HG02870 (cell line): ENCODE measurements at regions not wholly inside any gene's neighbourhood (a gene's known extent, or its start where the extent isn't known, plus 50 kb on each side); places are given as distances from the start of the nearest gene placed in this dataset.
"Not testable (repeated sequence)": the region's sequence is repeated elsewhere in the genome, so short reads cannot be mapped to it uniquely, and the experiment has no call there.

Experiments used
- ATAC-seq: cut with Tn5 transposase; IDR thresholded peaks from one replicate; pipeline ENCODE4 v1.9.1; 2021; ENCODE audit warnings: mild to moderate bottlenecking, moderate library complexity; ENCODE audit not compliant: unreplicated experiment

GRCh38 chr2:2582998-2583545 lies 252.0 kb upstream of the MYT1L start:
- ATAC-seq: no peak

GRCh38 chr2:2581331-2582159 lies 250.5 kb upstream of the MYT1L start:
- no peak for ATAC-seq

DNA sequence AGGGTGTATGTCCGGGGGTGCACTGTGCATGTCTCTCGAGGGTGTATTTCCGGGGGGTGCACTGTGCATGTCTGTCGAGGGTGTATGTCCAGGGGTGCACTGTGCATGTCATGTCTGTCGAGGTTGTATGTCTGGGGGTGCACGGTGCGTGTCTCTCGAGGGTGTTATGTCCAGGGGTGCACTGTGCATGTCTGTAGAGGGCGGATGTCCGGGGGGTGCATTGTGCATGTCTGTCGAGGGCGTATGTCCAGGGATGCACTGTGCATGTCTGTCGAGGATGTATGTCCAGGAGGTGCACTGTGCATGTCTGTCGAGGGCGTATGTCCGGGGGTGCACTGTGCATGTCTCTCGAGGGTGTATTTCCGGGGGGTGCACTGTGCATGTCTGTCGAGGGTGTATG lies 249.8 kb upstream of the MYT1L start:
- not testable (repeated sequence) for ATAC-seq

DNA sequence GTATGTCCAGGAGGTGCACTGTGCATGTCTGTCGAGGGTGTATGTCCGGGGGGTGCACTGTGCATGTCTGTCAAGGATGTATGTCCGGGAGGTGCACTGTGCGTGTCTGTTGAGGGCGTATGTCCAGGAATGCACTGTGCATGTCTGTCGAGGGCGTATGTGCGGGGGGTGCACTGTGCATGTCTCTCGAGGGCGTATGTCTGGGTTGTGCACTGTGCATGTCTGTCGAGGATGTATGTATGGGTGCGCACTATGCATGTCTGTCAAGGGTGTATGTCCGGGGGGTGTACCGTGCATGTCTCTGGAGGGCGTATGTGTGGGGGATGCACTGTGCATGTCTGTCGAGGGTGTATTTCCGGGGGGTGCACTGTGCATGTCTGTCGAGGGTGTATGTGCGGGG lies 249.3 kb upstream of the MYT1L start:
- ATAC-seq: no peak

- no peak for ATAC-seq
Measured at GRCh38 chr2:2579814-2580213, 248.7 kb upstream of the MYT1L start.

DNA sequence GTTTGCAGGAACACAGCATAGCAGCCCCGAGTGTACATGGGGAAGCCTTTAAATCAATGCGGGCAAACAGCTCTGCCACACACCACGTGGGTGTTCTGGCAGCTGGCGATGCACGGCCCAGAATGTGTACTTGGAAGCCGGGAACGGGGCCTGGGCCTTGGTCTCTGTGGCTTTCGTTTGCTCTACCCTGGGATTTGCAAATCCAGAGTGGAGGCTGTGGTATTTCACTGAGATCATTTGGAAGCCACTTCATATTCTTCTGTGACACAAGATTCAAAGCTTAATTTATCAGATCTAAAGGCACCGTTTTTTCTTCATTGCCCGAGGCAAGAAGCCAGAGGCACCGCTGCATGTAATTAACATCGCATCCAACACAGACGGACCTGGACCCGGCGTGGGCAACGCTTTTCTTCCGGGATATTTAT lies 246.3 kb upstream of the MYT1L start:
- no peak for ATAC-seq

GRCh38 chr2:2575870-2576386 lies 244.9 kb upstream of the MYT1L start:
- ATAC-seq: no peak

DNA sequence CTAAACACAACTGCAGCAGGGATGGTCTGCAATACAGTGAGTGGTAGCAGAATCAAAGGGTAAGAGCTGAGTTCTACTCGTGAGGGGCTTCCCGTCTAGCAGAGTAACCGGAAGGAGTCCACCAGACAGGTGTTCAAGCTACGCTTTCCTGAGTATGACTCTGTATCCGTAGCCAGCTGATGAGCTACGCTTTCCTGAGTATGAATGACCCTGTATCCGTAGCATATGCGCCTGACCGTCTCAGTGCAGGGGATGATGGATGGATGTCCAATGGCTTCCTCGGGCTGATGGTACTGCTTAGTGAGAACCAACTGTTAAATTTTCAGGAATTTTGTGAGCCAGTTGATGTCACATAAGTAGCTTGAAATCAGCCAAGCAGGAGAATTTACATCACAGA lies 244.1 kb upstream of the MYT1L start:
- no peak for ATAC-seq

DNA sequence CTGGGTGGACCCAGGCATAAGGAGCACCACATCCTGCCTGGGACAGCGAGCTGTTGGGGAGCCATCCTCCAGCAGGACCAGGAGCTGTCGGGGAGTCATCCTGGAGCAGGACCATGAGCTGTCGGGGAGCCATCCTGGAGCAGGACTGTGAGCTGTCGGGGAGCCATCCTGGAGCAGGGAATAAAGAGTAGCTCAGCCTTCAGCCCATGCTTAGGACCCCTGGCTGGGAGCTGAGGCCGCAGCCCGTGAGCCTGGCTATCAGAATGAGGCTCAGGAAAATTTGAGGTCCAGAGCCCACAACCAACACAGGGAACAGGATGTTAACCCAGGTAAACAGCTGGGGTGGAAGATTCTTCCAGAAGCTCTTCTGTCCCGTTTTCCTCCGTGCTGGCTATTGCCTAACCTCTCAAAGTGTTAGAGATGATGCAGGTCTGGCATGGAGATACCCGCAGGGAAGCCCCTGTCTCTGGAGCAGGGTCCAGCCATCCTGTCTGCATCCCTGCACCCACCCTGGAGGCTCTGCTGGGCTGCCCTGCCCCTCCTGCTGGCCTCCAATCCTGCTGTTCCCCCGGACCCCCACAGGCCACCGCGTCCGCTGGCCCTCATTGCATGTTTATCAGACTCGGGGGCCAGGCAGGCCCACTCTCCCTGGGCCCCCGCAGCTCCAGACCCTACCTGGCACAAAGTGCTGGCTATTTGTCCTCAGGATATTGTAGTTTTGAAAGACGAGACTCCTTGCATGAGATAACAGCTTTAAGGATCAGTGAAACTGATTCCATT lies 243.5 kb upstream of the MYT1L start:
- ATAC-seq: no peak

GRCh38 chr2:2573658-2574293 lies 242.7 kb upstream of the MYT1L start:
- ATAC-seq: no peak

DNA sequence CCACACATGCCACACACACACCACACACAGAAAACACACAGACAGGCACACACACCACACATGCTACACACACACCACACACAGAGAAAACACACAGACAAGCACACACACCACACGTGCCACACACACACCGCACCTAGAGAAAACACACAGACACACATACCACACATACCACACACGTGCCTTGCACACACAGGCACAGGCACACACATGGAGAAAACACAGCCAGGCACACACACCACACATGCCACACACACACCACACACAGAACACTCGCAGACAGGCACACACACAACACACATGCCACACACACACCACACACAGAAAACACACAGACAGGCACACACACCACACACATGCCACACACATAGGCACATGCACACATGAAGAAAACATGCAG lies 242.1 kb upstream of the MYT1L start:
- ATAC-seq: no peak

DNA sequence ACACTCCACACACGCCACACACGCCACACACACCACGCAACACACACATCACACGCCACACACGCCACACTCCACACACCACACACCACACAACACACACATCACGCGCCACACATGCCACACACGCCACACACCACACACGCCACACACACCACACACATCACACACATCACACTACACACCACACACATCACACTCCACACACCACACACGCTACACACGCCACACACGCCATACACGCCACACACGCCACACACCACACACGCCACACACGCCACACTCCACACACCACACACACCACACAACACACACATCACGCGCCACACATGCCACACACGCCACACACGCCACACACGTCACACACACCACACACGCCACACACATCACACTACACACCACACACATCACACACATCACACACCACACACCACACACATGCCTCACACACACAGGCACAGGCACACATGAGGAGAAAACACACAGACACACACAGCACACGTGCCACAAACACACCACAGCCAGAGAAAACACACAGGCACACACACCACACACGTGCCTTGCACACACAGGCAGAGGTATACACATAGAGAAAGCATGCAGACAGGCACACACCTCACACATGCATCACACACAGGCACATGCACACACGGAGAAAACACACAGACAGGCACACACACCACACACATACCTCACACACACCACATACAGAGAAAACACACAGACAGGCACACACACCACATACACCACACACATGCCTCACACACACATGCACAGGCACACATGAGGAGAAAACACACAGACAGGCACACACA lies 241.5 kb upstream of the MYT1L start:
- no peak for ATAC-seq

DNA sequence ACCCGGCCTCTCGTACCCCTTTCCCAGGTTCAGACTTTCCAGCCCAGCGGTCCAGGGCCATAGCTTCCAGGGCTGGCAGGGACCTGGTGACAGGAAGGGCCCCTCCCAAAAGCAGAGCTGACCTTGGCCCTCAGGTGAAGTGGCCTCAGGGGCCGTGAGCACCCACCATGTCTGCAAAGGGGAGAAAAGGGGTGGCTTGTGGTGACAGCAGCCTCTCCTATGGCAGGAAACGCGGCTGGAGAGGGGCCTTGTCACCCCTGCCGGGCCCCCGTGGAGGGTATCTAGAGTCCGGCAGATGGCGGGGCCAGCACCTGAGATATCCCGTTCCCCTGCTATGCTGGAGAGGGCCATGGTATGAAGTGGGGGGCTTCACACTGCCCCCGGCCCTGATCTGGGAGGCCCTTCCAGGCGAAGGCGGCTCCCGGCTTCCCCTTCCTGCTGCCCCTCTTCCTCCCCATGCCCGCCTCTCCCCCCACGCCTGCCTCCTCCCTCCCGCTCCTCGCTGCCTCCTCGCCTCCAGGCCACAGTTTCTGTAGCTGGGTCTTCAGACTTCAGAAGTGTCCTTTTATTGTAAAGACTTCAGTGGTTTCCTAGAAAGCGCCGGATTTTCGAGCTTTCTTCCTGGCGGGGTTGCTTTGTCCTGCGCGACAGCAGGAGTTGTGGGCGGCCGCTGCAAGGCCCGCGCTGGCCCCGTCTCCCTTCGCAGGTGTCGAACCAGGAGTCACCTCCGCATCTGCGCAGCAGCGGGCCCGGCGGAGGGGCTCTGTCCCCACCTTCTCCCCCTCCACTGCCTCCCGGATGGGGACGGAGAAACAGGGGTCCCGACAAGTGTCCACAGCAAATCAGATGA lies 240.5 kb upstream of the MYT1L start:
- ATAC-seq: no peak

DNA sequence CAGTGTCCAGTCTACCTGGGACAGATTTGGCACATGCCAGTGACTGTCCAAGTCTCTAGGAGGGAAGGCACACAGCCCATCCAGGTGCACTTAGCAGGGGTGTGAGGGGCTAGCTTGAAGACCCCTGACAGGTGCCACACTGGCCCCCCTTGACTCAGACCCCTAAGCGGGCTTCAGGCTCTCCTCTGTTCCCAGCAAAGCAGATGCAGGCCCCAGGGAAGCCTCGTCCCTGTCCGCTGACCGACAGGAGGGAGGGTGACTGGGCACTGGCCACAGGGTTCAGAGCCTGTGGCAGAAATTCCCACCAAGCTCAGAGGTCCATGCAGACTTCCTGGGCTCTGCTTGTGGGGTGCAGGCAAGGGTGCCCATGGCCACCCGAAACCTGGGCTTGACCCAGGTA lies 239.8 kb upstream of the MYT1L start:
- ATAC-seq: no peak

DNA sequence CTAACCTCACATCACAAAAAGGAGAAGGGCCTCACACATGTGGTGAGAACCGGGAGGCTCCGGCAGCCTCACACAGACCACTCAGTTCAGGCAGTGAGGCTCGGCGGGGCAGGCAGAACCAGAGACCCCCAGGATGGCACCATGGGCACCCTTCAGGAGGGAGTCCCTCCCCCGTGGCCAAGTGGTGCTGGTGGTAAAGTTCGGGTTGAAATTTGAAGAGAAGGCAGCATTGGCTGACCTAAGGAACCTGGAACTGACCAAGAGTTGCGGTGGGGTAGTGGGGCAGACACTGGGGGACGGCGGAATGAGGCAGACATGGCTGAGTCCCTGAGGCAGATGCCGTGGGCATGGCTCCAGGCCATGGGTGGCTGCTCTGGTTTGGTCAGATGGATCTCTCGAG lies 239.3 kb upstream of the MYT1L start:
- no peak for ATAC-seq

DNA sequence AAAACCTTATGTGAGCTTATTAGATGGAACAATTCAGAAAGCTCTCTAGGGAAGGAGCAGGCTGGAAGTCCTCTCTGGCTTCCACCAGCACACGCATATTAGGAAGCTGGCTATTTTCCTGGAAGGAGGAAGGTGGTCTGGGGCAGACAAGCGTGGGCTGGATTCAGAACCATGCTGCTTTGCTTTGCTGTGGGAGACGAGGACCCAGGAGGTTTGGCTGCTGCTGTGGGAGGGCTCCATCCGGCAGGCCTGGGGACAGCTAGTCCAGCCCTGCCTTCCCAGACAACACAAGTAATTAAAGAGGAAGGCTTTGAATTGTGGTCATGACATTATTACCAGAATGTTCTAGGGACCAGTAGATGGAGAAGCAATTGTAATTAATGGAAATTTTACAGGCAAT lies 238.8 kb upstream of the MYT1L start:
- ATAC-seq: no peak

DNA sequence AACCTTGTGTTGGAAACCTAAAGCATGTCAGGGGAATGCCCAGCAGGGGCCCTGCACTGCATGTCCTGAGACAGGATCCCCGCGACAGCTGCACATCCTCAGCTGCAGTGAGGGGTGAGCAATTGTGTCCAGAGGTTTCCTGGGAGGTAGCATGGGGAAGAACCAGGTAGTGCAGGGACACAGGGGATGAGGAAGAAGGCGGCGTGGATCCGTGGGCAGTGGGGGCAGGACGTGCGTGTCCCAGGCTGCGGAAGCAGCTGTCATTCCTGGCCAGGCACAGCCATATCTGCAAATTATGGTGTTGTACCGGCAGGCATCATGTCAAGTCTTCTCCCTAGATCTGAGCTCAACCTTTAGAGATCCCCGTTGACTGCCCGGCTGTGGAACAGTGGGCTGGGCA lies 238.2 kb upstream of the MYT1L start:
- no peak for ATAC-seq

DNA sequence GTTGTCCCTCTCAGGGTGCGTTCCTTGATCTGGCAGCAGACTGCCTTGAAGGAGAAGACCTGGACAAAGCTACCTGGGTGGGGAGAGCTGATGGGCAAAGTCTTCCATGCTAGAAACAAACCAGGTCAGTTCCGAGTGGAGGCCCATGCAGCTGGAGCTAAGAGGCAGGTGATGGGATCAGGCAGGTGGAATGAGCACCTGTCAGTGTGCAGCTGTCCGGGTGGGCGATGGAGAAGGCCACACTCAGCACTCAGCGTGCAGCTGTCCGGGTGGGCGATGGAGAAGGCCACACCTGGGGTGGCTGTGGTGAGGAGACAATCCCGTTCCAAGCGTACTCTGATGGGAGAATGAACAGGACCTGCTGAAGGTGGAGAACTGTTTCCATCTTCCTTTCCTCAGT lies 237.3 kb upstream of the MYT1L start:
- ATAC-seq: no peak

GRCh38 chr2:2567776-2568175 lies 236.7 kb upstream of the MYT1L start:
- ATAC-seq: no peak
